Mesendoderm (in vitro differentiated cells): ENCODE measurements at regions not wholly inside any gene's neighbourhood (a gene's known extent, or its start where the extent isn't known, plus 50 kb on each side); places are given as distances from the start of the nearest gene placed in this dataset.
"Not testable (repeated sequence)": the region's sequence is repeated elsewhere in the genome, so short reads cannot be mapped to it uniquely, and the experiment has no call there.

ENCODE experiments used
- DNase-seq: peaks from one replicate; pipeline ENCODE4 v3.0.0; 2013
- H2AK5ac ChIP-seq: 2 replicates; pipeline ENCODE4 v1.6.1; 2013; ENCODE audit warnings: low read length, inconsistent platforms
- H2BK120ac ChIP-seq: 2 replicates; pipeline ENCODE4 v1.6.1; 2013; ENCODE audit warnings: low read depth, mild to moderate bottlenecking, low read length, moderate library complexity, mixed read lengths
- H2BK15ac ChIP-seq: replicated peaks from 2 replicates; pipeline ENCODE4 v1.6.1; 2013; ENCODE audit warnings: low read depth, mild to moderate bottlenecking, moderate library complexity
- H2BK5ac ChIP-seq: 2 replicates; pipeline ENCODE4 v1.6.1; 2013; ENCODE audit warnings: low read length, inconsistent platforms
- H3K18ac ChIP-seq: 2 replicates; pipeline ENCODE4 v1.6.1; 2013; ENCODE audit warnings: mild to moderate bottlenecking, low read length, mixed read lengths
- H3K23ac ChIP-seq: one replicate; pipeline ENCODE4 v1.6.1; 2013; ENCODE audit warnings: low read length
- H3K27ac ChIP-seq: 2 replicates; pipeline ENCODE4 v1.5.1; 2013; ENCODE audit warnings: low read depth, mild to moderate bottlenecking, inconsistent platforms, low read length, moderate library complexity
- H3K27me3 ChIP-seq: 2 replicates; pipeline ENCODE4 v1.6.1; 2013; ENCODE audit warnings: low read length, control low read depth, mild to moderate bottlenecking, inconsistent platforms; ENCODE audit not compliant: insufficient read depth, poor library complexity
- H3K36me3 ChIP-seq: 2 replicates; pipeline ENCODE4 v1.6.1; 2013; ENCODE audit warnings: low read length, inconsistent platforms; ENCODE audit not compliant: control insufficient read depth, insufficient read depth
- H3K4ac ChIP-seq: one replicate; pipeline ENCODE4 v1.6.1; 2013; ENCODE audit warnings: low read depth, mild to moderate bottlenecking, low read length, moderate library complexity
- H3K4me1 ChIP-seq: 2 replicates; pipeline ENCODE4 v1.6.1; 2013; ENCODE audit warnings: low read depth, low read length, inconsistent platforms; ENCODE audit not compliant: control insufficient read depth
- H3K4me2 ChIP-seq: 2 replicates; pipeline ENCODE4 v1.6.1; 2013; ENCODE audit warnings: low read length
- H3K4me3 ChIP-seq: 2 replicates; pipeline ENCODE4 v1.5.1; 2013; ENCODE audit warnings: mild to moderate bottlenecking, low read length
- H3K56ac ChIP-seq: one replicate; pipeline ENCODE4 v1.6.1; 2013; ENCODE audit warnings: low read length
- H3K79me1 ChIP-seq: 2 replicates; pipeline ENCODE4 v1.6.1; 2013; ENCODE audit warnings: low read length, inconsistent platforms
- H3K79me2 ChIP-seq: 2 replicates; pipeline ENCODE4 v1.6.1; 2013; ENCODE audit warnings: mild to moderate bottlenecking, low read length; ENCODE audit not compliant: control insufficient read depth, insufficient read depth
- H3K9ac ChIP-seq: 2 replicates; pipeline ENCODE4 v1.6.1; 2013; ENCODE audit warnings: low read length, inconsistent platforms
- H4K5ac ChIP-seq: one replicate; pipeline ENCODE4 v1.6.1; 2013; ENCODE audit warnings: low read length
- H4K8ac ChIP-seq: one replicate; pipeline ENCODE4 v1.6.1; 2013; ENCODE audit warnings: low read depth, mild to moderate bottlenecking, control low read depth, low read length, moderate library complexity
- WGBS: extraction: QIAGEN DNeasy Blood & Tissue Kit; methylation state at CpG from one replicate; pipeline ENCODE4 v1.1.7; 2013; ENCODE audit warnings: low lambda C conversion rate, missing lambda C conversion rate; ENCODE audit not compliant: insufficient coverage; ENCODE audit errors: extremely low coverage; 5-methylcytosine and 5-hydroxymethylcytosine counted together

- DNase-seq: peak; percentile 50
- H3K4me1 ChIP-seq, H2BK15ac ChIP-seq, H3K27ac ChIP-seq, H3K4ac ChIP-seq, H3K27me3 ChIP-seq, H4K5ac ChIP-seq, H3K23ac ChIP-seq, H3K79me1 ChIP-seq, H2BK5ac ChIP-seq, H3K9ac ChIP-seq, H2BK120ac ChIP-seq, H3K36me3 ChIP-seq, H3K18ac ChIP-seq, H2AK5ac ChIP-seq, H3K56ac ChIP-seq, H3K4me3 ChIP-seq, H3K4me2 ChIP-seq, H4K8ac ChIP-seq, H3K79me2 ChIP-seq: not testable (repeated sequence)
- no CpG with 5 or more reads among the region's 5 CpGs for WGBS
Observed at GRCh38 chr4:104930745-104931736, 215.6 kb upstream of the TET2 start.

GRCh38 chr4:104938624-104939023 lies 208.1 kb upstream of the TET2 start:
- Histone ChIP-seq H3K4ac (no peak overlapping the region), H3K4me1 (no peaks in the 10 kb centered on the region), H3K56ac (no peak overlapping the region), H2BK15ac (no peak overlapping the region), H2AK5ac (no peak overlapping the region), H3K79me1 (no peaks in the 10 kb centered on the region), H3K79me2 (no peaks in the 10 kb centered on the region), H4K8ac (no peak overlapping the region), H3K23ac (no peak overlapping the region), H3K36me3 (no peaks in the 10 kb centered on the region), H3K18ac (no peak overlapping the region), H3K4me2 (no peak overlapping the region), H3K27me3 (no peaks in the 10 kb centered on the region), H2BK120ac (no peak overlapping the region), H4K5ac (no peak overlapping the region), H3K9ac (no peak overlapping the region), H2BK5ac (no peak overlapping the region), H3K4me3 (no peak overlapping the region), H3K27ac (no peak overlapping the region)
- DNase-seq: no peak
- no CpG with 5 or more reads among the region's 1 CpG for WGBS

- Histone ChIP-seq H3K27ac (no peak overlapping the region), H3K4ac (no peak overlapping the region), H3K79me1 (no peaks in the 10 kb centered on the region), H4K8ac (no peak overlapping the region), H3K18ac (no peak overlapping the region), H3K36me3 (no peaks in the 10 kb centered on the region), H3K79me2 (no peaks in the 10 kb centered on the region), H3K56ac (no peak overlapping the region), H4K5ac (no peak overlapping the region), H3K9ac (no peak overlapping the region), H2BK5ac (no peak overlapping the region), H3K4me1 (no peaks in the 10 kb centered on the region), H3K4me3 (no peak overlapping the region), H2BK120ac (no peak overlapping the region), H3K4me2 (no peak overlapping the region), H3K27me3 (no peaks in the 10 kb centered on the region), H3K23ac (no peak overlapping the region), H2AK5ac (no peak overlapping the region), H2BK15ac (no peak overlapping the region)
- WGBS: no CpG with 5 or more reads among the region's 2 CpGs
- DNase-seq: no peak
Observed at GRCh38 chr4:104940927-104941326, 205.7 kb upstream of the TET2 start.

DNA sequence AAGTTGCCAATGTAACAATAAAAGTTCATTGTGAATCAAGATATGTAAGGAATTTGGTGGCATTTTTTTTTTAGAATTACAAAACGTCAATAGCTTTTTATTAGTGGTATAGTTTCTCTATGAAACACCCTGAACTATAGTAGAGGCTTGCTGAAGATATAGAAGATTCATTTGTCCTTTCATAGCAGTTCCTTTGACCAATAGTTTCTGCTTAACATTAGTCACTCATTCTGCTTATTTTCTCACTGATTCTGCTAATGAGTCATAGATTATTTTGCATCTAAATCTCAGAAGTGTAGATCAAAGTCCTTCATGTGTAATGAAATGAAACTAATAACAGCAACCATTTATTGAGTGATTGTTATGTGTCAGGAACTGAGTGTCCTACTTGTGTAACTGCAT lies 205.0 kb upstream of the TET2 start:
- no peak overlapping the region for H2BK5ac ChIP-seq
- H3K18ac ChIP-seq: no peak overlapping the region
- H2BK15ac ChIP-seq: no peak overlapping the region
- no peak for DNase-seq
- no peak overlapping the region for H2BK120ac ChIP-seq
- no CpG with 5 or more reads among the region's 1 CpG for WGBS
- no peak overlapping the region for H4K8ac ChIP-seq
- H3K79me1 ChIP-seq: no peaks in the 10 kb centered on the region
- H3K4me3 ChIP-seq: no peak overlapping the region
- H3K56ac ChIP-seq: no peak overlapping the region
- no peak overlapping the region for H3K27ac ChIP-seq
- no peaks in the 10 kb centered on the region for H3K4me1 ChIP-seq
- no peak overlapping the region for H4K5ac ChIP-seq
- H2AK5ac ChIP-seq: no peak overlapping the region
- no peaks in the 10 kb centered on the region for H3K27me3 ChIP-seq
- no peaks in the 10 kb centered on the region for H3K79me2 ChIP-seq
- no peaks in the 10 kb centered on the region for H3K36me3 ChIP-seq
- H3K9ac ChIP-seq: no peak overlapping the region
- no peak overlapping the region for H3K4me2 ChIP-seq
- no peak overlapping the region for H3K23ac ChIP-seq
- no peak overlapping the region for H3K4ac ChIP-seq

DNA sequence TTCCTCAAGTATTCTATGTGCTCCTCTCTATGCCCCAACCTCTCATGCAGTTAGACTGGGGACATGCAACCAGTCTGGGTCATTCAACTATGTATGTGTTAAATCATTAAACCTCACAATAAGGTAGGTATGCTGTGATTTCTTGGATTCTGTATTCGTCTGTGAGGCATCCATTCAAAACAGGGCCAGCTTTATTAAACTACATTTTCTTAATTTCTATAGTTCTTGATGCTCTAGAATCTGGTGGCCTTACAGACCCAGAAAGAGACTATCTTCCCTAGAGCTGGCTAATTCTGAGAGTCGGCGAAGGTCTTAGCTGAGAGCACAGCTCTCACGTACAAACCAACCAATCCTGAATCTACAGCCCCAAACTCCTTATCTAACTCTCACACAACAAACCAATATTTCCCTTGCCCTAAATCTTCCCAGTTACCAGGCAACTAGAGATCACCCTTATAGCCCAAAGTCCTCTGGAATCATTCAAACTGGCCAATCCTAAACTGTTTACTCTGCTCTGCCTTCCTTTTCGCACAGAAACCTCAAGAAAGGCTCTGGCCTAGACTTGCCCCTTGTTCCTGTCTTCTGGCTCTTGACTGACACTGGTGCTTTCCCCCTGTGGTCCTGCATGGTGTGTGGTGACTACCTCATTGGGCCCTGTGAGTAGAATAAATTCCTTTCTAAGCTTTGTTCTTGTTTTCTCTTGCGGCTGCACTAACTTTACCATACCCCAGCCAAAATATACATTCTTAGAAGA lies 203.5 kb upstream of the TET2 start:
- Histone ChIP-seq H2AK5ac (no peak overlapping the region), H3K27me3 (no peaks in the 10 kb centered on the region), H2BK120ac (no peak overlapping the region), H4K8ac (no peak overlapping the region), H3K27ac (no peak overlapping the region), H3K4ac (no peak overlapping the region), H3K56ac (no peak overlapping the region), H3K36me3 (no peaks in the 10 kb centered on the region), H2BK15ac (no peak overlapping the region), H3K4me3 (no peak overlapping the region), H3K4me1 (no peaks in the 10 kb centered on the region), H3K18ac (no peak overlapping the region), H4K5ac (no peak overlapping the region), H2BK5ac (no peak overlapping the region), H3K79me2 (no peaks in the 10 kb centered on the region), H3K4me2 (no peak overlapping the region), H3K79me1 (no peaks in the 10 kb centered on the region), H3K9ac (no peak overlapping the region), H3K23ac (no peak overlapping the region)
- no CpG with 5 or more reads among the region's 6 CpGs for WGBS
- DNase-seq: no peak
